OCI-LY7 (cell line): ENCODE measurements at regions not wholly inside any gene's neighbourhood (a gene's known extent, or its start where the extent isn't known, plus 50 kb on each side); places are given as distances from the start of the nearest gene placed in this dataset.
A peak's percentile ranks its signal among the peaks of the same experiment; 100 is the strongest.
"Not testable (repeated sequence)": the region's sequence is repeated elsewhere in the genome, so short reads cannot be mapped to it uniquely, and the experiment has no call there.

Experiments used
- BruUV-seq: library from RNA; stranded (reverse); fragments of 400-500 nt; replicated peaks from 2 replicates; lab custom pipeline; 2021; lab: Mats Ljungman, UMichigan
- CTCF ChIA-PET: fragments of 300-600 bp; sonication (Branson Sonifier 250); formaldehyde crosslinking; loops from one replicate; lab custom pipeline; 2022; ENCODE audit warnings: antibody characterized with exemption; ENCODE audit not compliant: unreplicated experiment; lab: Charles Lee
- POLR2A ChIA-PET: fragments of 300-600 bp; sonication (Branson Sonifier 250); formaldehyde crosslinking; loops from one replicate; lab custom pipeline; 2022; ENCODE audit warnings: antibody characterized with exemption; lab: Charles Lee
- DNase-seq: peaks from one replicate; pipeline ENCODE4 v3.0.0-alpha.2; 2015; ENCODE audit warnings: low spot score
- H2AFZ ChIP-seq: fragments of 200-600 bp; sonication (generic), shearing (Covaris generic); 2 replicates; pipeline ENCODE4 v1.6.1; 2014; ENCODE audit warnings: mild to moderate bottlenecking, antibody characterized with exemption, low read length, moderate library complexity
- H3K27ac ChIP-seq: fragments of 200-600 bp; sonication (generic); 2 replicates; pipeline ENCODE4 v1.5.1; 2014; ENCODE audit warnings: mixed run types, low read depth, mild to moderate bottlenecking, moderate library complexity, low read length, inconsistent platforms; ENCODE audit not compliant: poor library complexity, severe bottlenecking
- H3K36me3 ChIP-seq: fragments of 200-600 bp; sonication (generic); 2 replicates; pipeline ENCODE4 v1.6.1; 2014; ENCODE audit warnings: mild to moderate bottlenecking, antibody characterized with exemption, low read length, moderate library complexity, mixed read lengths; ENCODE audit not compliant: insufficient read depth
- H3K4me1 ChIP-seq: fragments of 200-600 bp; sonication (generic); 2 replicates; pipeline ENCODE4 v1.5.1; 2014; ENCODE audit warnings: mild to moderate bottlenecking, low read length; ENCODE audit not compliant: insufficient read depth, poor library complexity, severe bottlenecking
- H3K4me2 ChIP-seq: fragments of 200-600 bp; sonication (generic); 2 replicates; pipeline ENCODE4 v1.6.1; 2014; ENCODE audit warnings: mild to moderate bottlenecking, low read length
- H3K4me3 ChIP-seq: fragments of 200-600 bp; sonication (generic); 2 replicates; pipeline ENCODE4 v1.5.1; 2014; ENCODE audit warnings: mild to moderate bottlenecking, low read depth, low read length; ENCODE audit not compliant: poor library complexity, severe bottlenecking
- H3K79me2 ChIP-seq: fragments of 200-600 bp; sonication (generic); 2 replicates; pipeline ENCODE4 v1.6.1; 2016; ENCODE audit warnings: low read depth, mild to moderate bottlenecking, low read length, moderate library complexity, mixed read lengths; ENCODE audit not compliant: insufficient read depth
- H3K9me2 ChIP-seq: fragments of 200-600 bp; sonication (generic); 2 replicates; pipeline ENCODE4 v1.6.1; 2016; ENCODE audit warnings: mild to moderate bottlenecking, low read length, mixed read lengths; ENCODE audit not compliant: insufficient read depth
- H3K9me3 ChIP-seq: fragments of 200-600 bp; sonication (generic); 2 replicates; pipeline ENCODE4 v1.6.1; 2014; ENCODE audit warnings: mild to moderate bottlenecking, mixed run types, low read length, mixed read lengths
- H4K20me1 ChIP-seq: fragments of 200-600 bp; sonication (generic); 2 replicates; pipeline ENCODE4 v1.6.1; 2014; ENCODE audit warnings: mild to moderate bottlenecking, antibody characterized with exemption, low read length, moderate library complexity, mixed read lengths; ENCODE audit not compliant: insufficient read depth
- EZH2phosphoT487 ChIP-seq: fragments of 200-600 bp; sonication (generic); IDR thresholded peaks from 2 replicates; pipeline ENCODE4 v1.6.1; 2018; ENCODE audit warnings: low read depth, borderline replicate concordance, mild to moderate bottlenecking, mixed run types, antibody characterized with exemption, low read length, moderate library complexity, mixed read lengths
- intact Hi-C: fragments of 100-400 bp; cut with micrococcal nuclease; formaldehyde crosslinking; loops from one replicate; pipeline ENCODE4 v1.10.0; 2022; ENCODE audit not compliant: unreplicated experiment
- TF ChIP-seq, protein P1 (sequence below): fragments of 200-600 bp; sonication (generic); conservative IDR thresholded peaks from 2 replicates; pipeline ENCODE4 v1.5.1; 2014; ENCODE audit warnings: mild to moderate bottlenecking, antibody characterized with exemption, low read length, moderate library complexity, mixed read lengths

DNA sequence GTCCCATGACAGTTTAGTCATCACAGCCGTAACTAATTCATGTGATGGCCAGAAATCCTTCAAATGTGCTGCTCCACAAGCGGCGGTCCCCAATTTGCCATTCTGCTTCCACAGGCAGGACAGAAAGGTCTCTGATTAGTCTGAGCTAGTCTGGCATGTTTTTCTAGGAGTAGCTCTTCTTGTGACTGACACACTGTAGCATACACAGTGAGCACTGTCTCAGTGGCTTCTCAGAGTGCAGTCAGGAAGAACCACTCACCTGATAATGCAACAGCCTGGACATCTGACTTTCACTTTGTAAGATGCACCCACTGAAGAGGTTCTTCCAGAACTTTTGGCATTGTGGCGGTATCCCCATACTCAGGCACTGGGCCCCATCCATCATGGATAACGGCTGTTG is 1266.2 kb downstream of the TMEM121 start:
- intact Hi-C loops: no loop called here
- no peaks in the 10 kb centered on the region for H4K20me1 ChIP-seq
- no peaks in the 10 kb centered on the region for H3K9me3 ChIP-seq
- POLR2A ChIA-PET: no interaction called here
- CTCF ChIA-PET: no interaction called here
- no peaks in the 10 kb centered on the region for H3K79me2 ChIP-seq
- no peak for TF ChIP-seq EZH2phosphoT487
- TF ChIP-seq, protein P1, sequence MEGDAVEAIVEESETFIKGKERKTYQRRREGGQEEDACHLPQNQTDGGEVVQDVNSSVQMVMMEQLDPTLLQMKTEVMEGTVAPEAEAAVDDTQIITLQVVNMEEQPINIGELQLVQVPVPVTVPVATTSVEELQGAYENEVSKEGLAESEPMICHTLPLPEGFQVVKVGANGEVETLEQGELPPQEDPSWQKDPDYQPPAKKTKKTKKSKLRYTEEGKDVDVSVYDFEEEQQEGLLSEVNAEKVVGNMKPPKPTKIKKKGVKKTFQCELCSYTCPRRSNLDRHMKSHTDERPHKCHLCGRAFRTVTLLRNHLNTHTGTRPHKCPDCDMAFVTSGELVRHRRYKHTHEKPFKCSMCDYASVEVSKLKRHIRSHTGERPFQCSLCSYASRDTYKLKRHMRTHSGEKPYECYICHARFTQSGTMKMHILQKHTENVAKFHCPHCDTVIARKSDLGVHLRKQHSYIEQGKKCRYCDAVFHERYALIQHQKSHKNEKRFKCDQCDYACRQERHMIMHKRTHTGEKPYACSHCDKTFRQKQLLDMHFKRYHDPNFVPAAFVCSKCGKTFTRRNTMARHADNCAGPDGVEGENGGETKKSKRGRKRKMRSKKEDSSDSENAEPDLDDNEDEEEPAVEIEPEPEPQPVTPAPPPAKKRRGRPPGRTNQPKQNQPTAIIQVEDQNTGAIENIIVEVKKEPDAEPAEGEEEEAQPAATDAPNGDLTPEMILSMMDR: no peak
- no peak for DNase-seq
- H3K4me2 ChIP-seq: no peak overlapping the region
- no peaks in the 10 kb centered on the region for H3K9me2 ChIP-seq
- no peak overlapping the region for H3K27ac ChIP-seq
- no peak overlapping the region for H3K4me3 ChIP-seq
- no peak overlapping the region for H2AFZ ChIP-seq
- no peaks in the 10 kb centered on the region for H3K4me1 ChIP-seq
- no TSS peak for BruUV-seq
- no peaks in the 10 kb centered on the region for H3K36me3 ChIP-seq

GRCh38 chr14:106798166-106798565 is 1271.8 kb downstream of the TMEM121 start:
- H4K20me1 ChIP-seq, DNase-seq, H3K4me3 ChIP-seq, H3K4me2 ChIP-seq, H3K79me2 ChIP-seq, H3K27ac ChIP-seq, H3K4me1 ChIP-seq, H3K9me2 ChIP-seq, H3K9me3 ChIP-seq, H3K36me3 ChIP-seq, intact Hi-C loops, CTCF ChIA-PET, POLR2A ChIA-PET, BruUV-seq: not testable (repeated sequence)
- 0 out of 2 replicates have a peak overlapping the region, but pooled peaks have one; percentile 34 for H2AFZ ChIP-seq

DNA sequence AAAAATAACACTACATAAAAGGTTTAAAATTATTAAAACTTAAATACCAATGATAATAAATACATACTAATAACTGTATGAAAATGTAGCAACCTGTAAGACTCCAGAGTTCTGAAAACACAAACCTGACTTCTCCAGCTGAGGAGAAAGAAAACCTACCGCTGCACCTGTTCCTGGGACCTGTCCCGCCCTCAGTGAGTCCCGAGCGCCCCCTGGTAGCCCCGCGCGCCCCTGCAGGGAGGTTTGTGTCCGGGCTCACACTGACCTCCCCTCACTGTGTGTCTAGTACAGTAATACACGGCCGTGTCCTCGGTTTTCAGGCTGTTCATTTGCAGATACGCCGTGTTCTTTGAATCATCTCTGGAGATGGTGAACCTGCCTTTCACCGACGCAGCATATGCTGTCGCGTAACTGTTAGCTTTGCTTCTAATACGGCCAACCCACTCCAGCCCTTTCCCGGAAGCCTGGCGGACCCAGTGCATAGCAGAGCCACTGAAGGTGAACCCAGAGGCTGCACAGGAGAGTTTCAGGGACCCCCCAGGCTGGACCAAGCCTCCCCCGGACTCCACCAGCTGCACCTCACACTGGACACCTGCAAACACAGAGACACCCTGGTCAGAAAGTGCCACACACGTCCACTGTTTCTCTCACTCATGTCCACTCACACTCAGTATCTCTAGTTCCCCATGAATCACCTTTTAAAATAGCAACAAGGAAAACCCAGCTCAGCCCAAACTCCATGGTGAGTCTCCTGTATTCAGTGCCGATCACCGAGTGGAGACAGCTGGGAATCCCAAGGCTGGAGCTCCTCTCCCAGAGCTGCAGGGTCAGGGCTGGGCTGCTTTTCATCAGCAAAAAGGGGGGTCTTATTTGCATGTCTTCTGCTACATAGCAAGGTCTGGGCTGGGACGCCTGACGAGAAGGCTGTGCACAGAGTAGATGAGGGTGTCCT is 1276.3 kb downstream of the TMEM121 start:
- Histone ChIP-seq H3K27ac (no peak overlapping the region), H3K4me2 (peak overlapping the region; percentile 28; the same call in 1 of the 2 replicates), H3K9me3 (no peaks in the 10 kb centered on the region), H3K36me3 (no peaks in the 10 kb centered on the region), H3K4me1 (no peaks in the 10 kb centered on the region), H3K79me2 (no peaks in the 10 kb centered on the region), H2AFZ (no peak overlapping the region), H3K4me3 (no peak overlapping the region), H4K20me1 (no peaks in the 10 kb centered on the region), H3K9me2 (no peaks in the 10 kb centered on the region)
- DNase-seq: peak; percentile 39
- TF ChIP-seq, protein P1: peak; percentile 65
- no peak for TF ChIP-seq EZH2phosphoT487
- intact Hi-C loops: no loop called here
- ChIA-PET POLR2A (no interaction called here), CTCF (interaction anchor here (0.6 to 1.1 kb wide), 2 partner anchors 38 to 70 kb away, joined by 3 to 4 read pairs; no protein-coding TSS in a partner anchor)
- BruUV-seq: no TSS peak
